GM10248 (cell line): ENCODE measurements at regions not wholly inside any gene's neighbourhood (a gene's known extent, or its start where the extent isn't known, plus 50 kb on each side); places are given as distances from the start of the nearest gene placed in this dataset.

ENCODE experiments used
- CTCF ChIA-PET: fragments of 300-600 bp; sonication (Branson Sonifier 250); formaldehyde crosslinking; extraction: SDS; loops from one replicate; lab custom pipeline; 2021; ENCODE audit warnings: antibody characterized with exemption; lab: Yijun Ruan, JAX
- POLR2A ChIA-PET: fragments of 350-650 bp; sonication (Branson Sonifier 250); formaldehyde crosslinking; extraction: SDS; loops from one replicate; lab custom pipeline; 2020; ENCODE audit warnings: antibody characterized with exemption; lab: Yijun Ruan, JAX
- DNase-seq: peaks from one replicate; pipeline ENCODE4 v3.0.0; 2012; ENCODE audit errors: extremely low spot score
- CTCF ChIP-seq: IDR thresholded peaks from 2 replicates; pipeline ENCODE4 v1.5.1; 2012; ENCODE audit warnings: mild to moderate bottlenecking, low read depth; ENCODE audit errors: extremely low read depth, missing control alignments, control extremely low read depth

- ChIA-PET POLR2A (no interaction called here), CTCF (interaction anchor here (1.0 kb wide), 1 partner anchor 17 kb away, joined by 3 read pairs; no protein-coding TSS in a partner anchor)
- no peak for TF ChIP-seq CTCF
- DNase-seq = no peak
Measured at GRCh38 chr2:22501851-22502250, 883.1 kb upstream of the KLHL29 start.

- CTCF ChIA-PET = no interaction called here
- POLR2A ChIA-PET = no interaction called here
- DNase-seq = no peak
- TF ChIP-seq CTCF = no peak
Measured at GRCh38 chr2:22513563-22513962, 871.4 kb upstream of the KLHL29 start.

- no peak for DNase-seq
- POLR2A ChIA-PET = no interaction called here
- CTCF ChIA-PET = interaction anchor here (2.2 kb wide), 1 partner anchor 12 kb away, joined by 6 read pairs; no protein-coding TSS in a partner anchor
- TF ChIP-seq CTCF = no peak
Measured at GRCh38 chr2:22517141-22517540, 867.8 kb upstream of the KLHL29 start.

- no peak for DNase-seq
- POLR2A ChIA-PET = no interaction called here
- no peak for TF ChIP-seq CTCF
- CTCF ChIA-PET = interaction anchor here (0.7 to 2.2 kb wide), 2 partner anchors 10 to 16 kb away, joined by 3 to 6 read pairs; no protein-coding TSS in a partner anchor
Measured at GRCh38 chr2:22518641-22519040, 866.3 kb upstream of the KLHL29 start.

GRCh38 chr2:22520369-22521288, 864.4 kb upstream of the KLHL29 start:
- POLR2A ChIA-PET = no interaction called here
- DNase-seq = no peak
- TF ChIP-seq CTCF = no peak
- CTCF ChIA-PET = no interaction called here

GRCh38 chr2:22521620-22522019, 863.4 kb upstream of the KLHL29 start:
- no peak for DNase-seq
- CTCF ChIA-PET = no interaction called here
- POLR2A ChIA-PET = no interaction called here
- TF ChIP-seq CTCF = no peak
